ENCODE measurements at regions not wholly inside any gene's neighbourhood (a gene's known extent, or its start where the extent isn't known, plus 50 kb on each side); places are given as distances from the start of the nearest gene placed in this dataset.

- DNase-seq, result peak; percentile 98
Observed at GRCh38 chr1:55696181-55696754, 481.1 kb upstream of the USP24 start.

- no peak for DNase-seq
Observed at GRCh38 chr1:55695552-55695951, 480.4 kb upstream of the USP24 start.

DNA sequence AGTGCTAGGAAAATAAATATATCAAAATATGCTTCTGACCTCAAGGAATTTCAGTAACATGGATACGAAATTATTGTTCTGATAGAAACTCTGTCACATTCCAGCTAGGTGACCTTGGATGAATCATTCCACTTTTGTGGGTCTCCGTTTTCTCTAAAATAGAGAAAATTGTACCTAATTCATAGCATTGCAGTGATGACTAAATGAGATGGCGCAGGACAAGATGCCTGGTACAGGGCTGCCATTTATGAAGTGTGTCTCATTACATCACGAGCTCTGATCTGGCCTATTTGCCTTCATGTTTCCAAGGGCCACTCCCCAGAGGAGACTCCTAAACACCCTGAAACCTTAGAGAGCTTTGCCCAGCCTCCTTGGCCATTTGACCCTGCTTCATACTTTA is 480.0 kb upstream of the USP24 start:
- DNase-seq, result no peak

DNA sequence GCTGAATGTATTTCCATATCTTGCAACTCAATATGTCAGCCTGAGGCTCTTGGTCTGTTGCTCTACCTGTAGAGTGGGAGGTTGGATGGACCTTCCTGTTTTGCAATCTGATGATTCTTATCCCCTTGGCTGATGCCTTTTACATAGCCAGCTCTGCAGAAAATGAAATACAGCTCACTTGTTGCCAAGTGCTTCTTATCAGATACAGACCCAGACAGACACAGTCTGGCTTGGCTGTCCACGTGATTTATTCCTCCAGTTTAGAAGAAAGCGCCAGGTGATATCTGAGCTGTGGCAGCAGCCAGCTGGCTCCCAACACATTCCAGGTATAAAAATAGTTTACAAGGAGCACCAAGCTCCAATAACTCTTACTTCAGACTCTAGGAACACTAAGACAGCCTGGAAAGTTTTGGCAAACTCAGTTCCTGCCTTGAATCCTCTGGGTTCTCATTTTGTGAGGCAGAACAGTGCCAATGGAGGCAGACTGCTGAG is 479.2 kb upstream of the USP24 start:
- DNase-seq, result peak; percentile 79

GRCh38 chr1:55692726-55693125 is 477.6 kb upstream of the USP24 start:
- no peak for DNase-seq

GRCh38 chr1:55690366-55690765 is 475.2 kb upstream of the USP24 start:
- no peak for DNase-seq

GRCh38 chr1:55689800-55690199 is 474.6 kb upstream of the USP24 start:
- DNase-seq, result no peak

GRCh38 chr1:55685560-55685959 is 470.4 kb upstream of the USP24 start:
- DNase-seq, result no peak

GRCh38 chr1:55684131-55684650 is 469.0 kb upstream of the USP24 start:
- no peak for DNase-seq

GRCh38 chr1:55682198-55682597 is 467.0 kb upstream of the USP24 start:
- DNase-seq, result no peak

GRCh38 chr1:55679971-55680370 is 464.8 kb upstream of the USP24 start:
- peak; percentile 89 for DNase-seq

DNA sequence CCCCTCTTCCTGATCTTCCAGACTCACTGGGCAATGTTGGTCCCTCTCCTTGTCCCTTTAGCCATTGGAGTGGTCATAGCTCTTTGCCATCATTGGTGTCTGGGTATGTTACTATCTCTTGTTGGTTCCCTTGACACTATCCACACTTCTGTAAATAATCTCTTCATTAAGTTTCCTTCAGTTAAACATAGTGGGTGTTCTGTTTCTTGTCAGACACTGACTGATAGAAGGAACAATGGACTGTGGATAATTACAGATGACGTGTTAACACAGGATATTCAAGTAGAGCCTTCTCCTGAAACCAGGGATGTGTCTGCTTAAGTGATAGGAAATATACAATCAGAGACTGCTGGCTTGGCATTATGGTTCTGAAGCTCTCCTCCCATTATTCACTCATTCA is 458.3 kb upstream of the USP24 start:
- DNase-seq, result no peak

DNA sequence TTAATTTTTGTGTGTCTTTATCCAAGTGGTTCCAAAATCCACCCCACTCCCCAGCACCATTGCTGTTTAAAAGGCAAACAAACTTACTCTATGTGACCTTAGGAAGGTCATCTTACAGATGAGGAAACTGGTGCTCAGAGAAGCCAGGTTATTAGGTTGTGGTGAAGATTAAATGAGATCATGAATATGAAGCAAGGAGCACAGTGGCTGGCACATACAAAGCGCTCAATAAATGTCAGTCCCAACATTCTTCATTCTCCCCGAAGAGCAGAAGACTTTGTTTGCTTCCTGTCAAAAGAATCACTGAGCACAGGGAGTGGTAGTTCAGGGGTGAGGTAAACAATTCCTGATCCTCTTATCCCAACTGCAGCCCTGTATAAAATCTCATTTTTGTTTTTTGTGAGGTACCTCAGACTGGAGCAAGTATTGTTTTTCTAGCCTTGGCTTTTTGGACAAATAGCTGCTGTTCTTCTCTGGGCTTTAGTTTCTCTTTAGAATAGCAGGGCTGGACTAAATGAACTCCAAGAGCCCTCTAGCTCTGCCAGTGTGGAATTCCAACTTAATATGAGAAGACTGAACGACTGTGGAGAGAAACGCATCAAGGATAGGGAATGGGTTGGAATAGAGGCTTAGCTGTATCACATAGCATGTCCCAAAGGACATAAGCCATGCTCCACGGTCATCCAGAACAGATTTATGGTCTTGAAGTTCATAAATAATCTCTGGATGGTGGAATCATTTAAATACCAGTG is 455.3 kb upstream of the USP24 start:
- DNase-seq, result peak; percentile 54

GRCh38 chr1:55669293-55669692 is 454.1 kb upstream of the USP24 start:
- peak; percentile 46 for DNase-seq

DNA sequence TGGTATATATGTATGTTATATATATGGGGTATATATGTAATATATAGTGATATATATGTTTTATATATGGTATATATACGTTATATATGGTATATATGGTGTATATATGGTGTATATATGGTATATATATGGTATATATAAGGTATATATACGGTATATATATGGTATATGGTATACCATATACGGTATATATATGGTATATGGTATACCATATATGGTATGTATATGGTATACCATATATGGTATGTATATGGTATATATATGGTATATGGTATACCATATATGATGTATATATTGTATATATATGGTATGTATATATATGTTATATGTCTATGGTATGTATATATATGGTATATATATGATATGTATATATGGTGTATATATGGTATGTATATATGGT is 447.7 kb upstream of the USP24 start:
- no peak for DNase-seq

- DNase-seq, result no peak
Observed at GRCh38 chr1:55658917-55659316, 443.8 kb upstream of the USP24 start.

GRCh38 chr1:55654750-55655149 is 439.6 kb upstream of the USP24 start:
- no peak for DNase-seq

GRCh38 chr1:55654171-55654570 is 439.0 kb upstream of the USP24 start:
- peak; percentile 54 for DNase-seq

DNA sequence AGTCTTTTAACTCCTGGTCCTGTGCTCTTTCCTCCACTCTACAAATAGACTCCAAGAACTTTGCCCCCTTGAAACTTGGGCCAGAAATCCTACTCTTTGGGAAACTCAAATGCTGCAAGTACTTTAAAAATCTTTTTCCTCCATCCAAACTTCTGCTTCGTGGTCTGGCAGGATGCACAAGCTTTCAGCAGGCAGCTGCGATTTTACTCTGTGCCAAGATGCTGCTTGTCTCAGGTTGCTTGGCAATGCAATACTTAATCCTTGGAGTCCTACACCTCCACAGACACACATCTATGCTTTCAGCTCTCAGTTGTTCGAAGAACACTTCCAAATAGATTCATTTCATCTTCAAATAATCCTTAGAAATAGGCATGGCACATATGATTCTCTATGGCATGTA is 435.3 kb upstream of the USP24 start:
- DNase-seq, result peak; percentile 49

- no peak for DNase-seq
Observed at GRCh38 chr1:55646181-55646580, 431.0 kb upstream of the USP24 start.

GRCh38 chr1:55645270-55645669 is 430.1 kb upstream of the USP24 start:
- no peak for DNase-seq

- DNase-seq, result no peak
Observed at GRCh38 chr1:55641947-55642346, 426.8 kb upstream of the USP24 start.

GRCh38 chr1:55640708-55641473 is 425.7 kb upstream of the USP24 start:
- peak; percentile 70 for DNase-seq

GRCh38 chr1:55639526-55639925 is 424.4 kb upstream of the USP24 start:
- DNase-seq, result no peak
